Spleen (tissue), 11 donors: ENCODE measurements at regions not wholly inside any gene's neighbourhood (a gene's known extent, or its start where the extent isn't known, plus 50 kb on each side); places are given as distances from the start of the nearest gene placed in this dataset.

Source experiments
- DNase-seq: peaks from one replicate; pipeline ENCODE4 v3.0.0-alpha.2; 2020
- H3K27ac ChIP-seq, 8 donors: fragments of 200-600 bp; sonication (generic) in 7 of 8; 1 replicate in 4 of 8; 2 replicates in 4 of 8; pipeline versions ENCODE4 v1.5.0 to v1.8.0; 2016 to 2021; ENCODE audit warnings: inconsistent platforms in 4 of 8, mild to moderate bottlenecking in 4 of 8, moderate library complexity in 1 of 8
- H3K27me3 ChIP-seq, 7 donors: fragments of 200-600 bp; sonication (generic) in 6 of 7; replicated peaks in 1 of 7; 1 replicate in 4 of 7; 2 replicates in 3 of 7; pipeline versions ENCODE4 v1.5.0 to v1.8.0; 2016 to 2021; ENCODE audit warnings: inconsistent platforms in 3 of 7, mild to moderate bottlenecking in 1 of 7
- H3K36me3 ChIP-seq, 6 donors: fragments of 200-600 bp; sonication (generic) in 5 of 6; 1 replicate in 4 of 6; 2 replicates in 2 of 6; pipeline versions ENCODE4 v1.5.0 to v1.8.0; 2016 to 2021; ENCODE audit warnings: inconsistent platforms in 2 of 6
- H3K4me1 ChIP-seq, 6 donors: fragments of 200-600 bp; sonication (generic) in 5 of 6; 1 replicate in 3 of 6; 2 replicates in 3 of 6; pipeline versions ENCODE4 v1.5.0 to v1.8.0; 2016 to 2021; ENCODE audit warnings: inconsistent platforms in 3 of 6
- H3K4me3 ChIP-seq, 8 donors: fragments of 200-600 bp; sonication (generic) in 7 of 8; 1 replicate in 4 of 8; 2 replicates in 4 of 8; pipeline versions ENCODE4 v1.5.0 to v1.8.0; 2016 to 2021; ENCODE audit warnings: inconsistent platforms in 4 of 8, mild to moderate bottlenecking in 4 of 8, moderate library complexity in 2 of 8
- H3K9me3 ChIP-seq, 8 donors: fragments of 200-600 bp; sonication (generic) in 7 of 8; 1 replicate in 4 of 8; 2 replicates in 4 of 8; pipeline versions ENCODE4 v1.5.0 to v1.8.0; 2016 to 2021; ENCODE audit warnings: inconsistent platforms in 4 of 8
- POLR2A ChIP-seq, 3 donors: fragments of 450-650 bp; IDR thresholded peaks; one replicate each; pipeline ENCODE4 v1.5.1; 2017; ENCODE audit warnings: antibody characterized with exemption in 3 of 3, mild to moderate bottlenecking in 1 of 3
- POLR2AphosphoS5 ChIP-seq, 3 donors: sonication (generic); formaldehyde crosslinking; IDR thresholded peaks; one replicate each; pipeline ENCODE4 v1.5.1; 2017; ENCODE audit warnings: antibody characterized with exemption in 3 of 3
- WGBS, 5 donors: extraction: QIAGEN DNeasy Blood & Tissue Kit in 3 of 5; methylation state at CpG; one replicate each; pipeline versions ENCODE4 v1.1.5 to v1.1.7; 2013 to 2018; 5-methylcytosine and 5-hydroxymethylcytosine counted together
- intact Hi-C: fragments of 100-400 bp; cut with DNase I; formaldehyde crosslinking; loops from one replicate; pipeline ENCODE4 v1.15.0; 2023; ENCODE audit warnings: low total_unique reads
- TF ChIP-seq, protein P1 (sequence below), 11 experiments: fragments of 200-600 bp in 7 of 11; fragments of 450-650 bp in 4 of 11; sonication (generic) in 4 of 11; IDR thresholded peaks in 8 of 11; conservative IDR thresholded peaks in 3 of 11; 1 replicate in 7 of 11; 2 replicates in 4 of 11; pipeline versions ENCODE4 v1.4.0 to v1.8.0; 2016 to 2021; ENCODE audit warnings: antibody characterized with exemption in 11 of 11, inconsistent platforms in 4 of 11, mild to moderate bottlenecking in 1 of 11
- donor health status: healthy with polysubstance abuse.
- donor health status: DM: no; HTN: no; CAD: no; lungs with moderate emphysema.
- donor health status: DM: no; HTN: no; CAD: no.
- donor health status: Bipolar disorder and iron deficiency.
- donor health status: healthy.
- donor health status: DM: no; HTN: no; CAD: no.
- donor health status: DM: yes; HTN: yes; CAD: no.

- Histone ChIP-seq H3K36me3 (no peaks in the 10 kb centered on the region), H3K4me3 (no peak overlapping the region), H3K27ac (peak overlapping the region in 5 of 8 donors; percentile 28 to 58 (median 46)), H3K4me1 (no peaks in the 10 kb centered on the region), H3K9me3 (no peaks in the 10 kb centered on the region), H3K27me3 (no peaks in the 10 kb centered on the region)
- DNase-seq, result no peak
- TF ChIP-seq POLR2A (IDR thresholded peaks at IDR 0.05) (no peak), POLR2AphosphoS5 (IDR thresholded peaks at IDR 0.05) (no peak)
- TF ChIP-seq, protein P1, sequence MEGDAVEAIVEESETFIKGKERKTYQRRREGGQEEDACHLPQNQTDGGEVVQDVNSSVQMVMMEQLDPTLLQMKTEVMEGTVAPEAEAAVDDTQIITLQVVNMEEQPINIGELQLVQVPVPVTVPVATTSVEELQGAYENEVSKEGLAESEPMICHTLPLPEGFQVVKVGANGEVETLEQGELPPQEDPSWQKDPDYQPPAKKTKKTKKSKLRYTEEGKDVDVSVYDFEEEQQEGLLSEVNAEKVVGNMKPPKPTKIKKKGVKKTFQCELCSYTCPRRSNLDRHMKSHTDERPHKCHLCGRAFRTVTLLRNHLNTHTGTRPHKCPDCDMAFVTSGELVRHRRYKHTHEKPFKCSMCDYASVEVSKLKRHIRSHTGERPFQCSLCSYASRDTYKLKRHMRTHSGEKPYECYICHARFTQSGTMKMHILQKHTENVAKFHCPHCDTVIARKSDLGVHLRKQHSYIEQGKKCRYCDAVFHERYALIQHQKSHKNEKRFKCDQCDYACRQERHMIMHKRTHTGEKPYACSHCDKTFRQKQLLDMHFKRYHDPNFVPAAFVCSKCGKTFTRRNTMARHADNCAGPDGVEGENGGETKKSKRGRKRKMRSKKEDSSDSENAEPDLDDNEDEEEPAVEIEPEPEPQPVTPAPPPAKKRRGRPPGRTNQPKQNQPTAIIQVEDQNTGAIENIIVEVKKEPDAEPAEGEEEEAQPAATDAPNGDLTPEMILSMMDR (IDR thresholded peaks at IDR 0.05 in 8 of 11, conservative IDR thresholded peaks at IDR 0.05 in 3 of 11), result no peak
- intact Hi-C loops, result no loop called here
- 75 to 96% (median 88%) methylated on average over 1 of the region's 1 CpG for WGBS, 5 donors
Observed at GRCh38 chr5:67695369-67695768, 498.8 kb upstream of the CD180 start.

DNA sequence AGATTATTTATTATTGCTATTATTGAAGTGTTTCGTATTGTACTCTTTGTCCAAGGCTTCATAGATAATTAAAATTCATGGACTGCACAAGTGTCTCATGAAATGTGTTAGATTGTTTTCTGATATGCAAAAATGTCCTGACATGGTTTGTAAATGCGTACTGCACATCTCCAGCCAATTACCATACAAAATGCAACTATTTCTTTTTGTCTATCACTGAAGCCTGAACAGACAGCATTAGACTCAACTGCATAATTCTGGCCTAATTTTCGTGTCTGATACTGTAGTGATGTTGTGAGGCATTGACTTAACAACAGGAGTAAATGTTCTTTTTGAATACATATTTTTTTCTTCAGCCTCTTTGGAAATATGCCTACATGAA is 498.2 kb upstream of the CD180 start:
- DNase-seq, result no peak
- Histone ChIP-seq H3K27me3 (no peaks in the 10 kb centered on the region), H3K4me1 (no peaks in the 10 kb centered on the region), H3K27ac (peak overlapping the region in 5 of 8 donors; percentile 28 to 58 (median 46)), H3K36me3 (no peaks in the 10 kb centered on the region), H3K9me3 (no peaks in the 10 kb centered on the region), H3K4me3 (no peak overlapping the region)
- TF ChIP-seq POLR2AphosphoS5 (IDR thresholded peaks at IDR 0.05), result no peak
- no peak for TF ChIP-seq POLR2A (IDR thresholded peaks at IDR 0.05)
- TF ChIP-seq, protein P1 (IDR thresholded peaks at IDR 0.05 in 8 of 11, conservative IDR thresholded peaks at IDR 0.05 in 3 of 11), result no peak
- WGBS, 5 donors, result 68 to 84% (median 77%) methylated on average over 3 of the region's 3 CpGs
- intact Hi-C loops, result no loop called here

DNA sequence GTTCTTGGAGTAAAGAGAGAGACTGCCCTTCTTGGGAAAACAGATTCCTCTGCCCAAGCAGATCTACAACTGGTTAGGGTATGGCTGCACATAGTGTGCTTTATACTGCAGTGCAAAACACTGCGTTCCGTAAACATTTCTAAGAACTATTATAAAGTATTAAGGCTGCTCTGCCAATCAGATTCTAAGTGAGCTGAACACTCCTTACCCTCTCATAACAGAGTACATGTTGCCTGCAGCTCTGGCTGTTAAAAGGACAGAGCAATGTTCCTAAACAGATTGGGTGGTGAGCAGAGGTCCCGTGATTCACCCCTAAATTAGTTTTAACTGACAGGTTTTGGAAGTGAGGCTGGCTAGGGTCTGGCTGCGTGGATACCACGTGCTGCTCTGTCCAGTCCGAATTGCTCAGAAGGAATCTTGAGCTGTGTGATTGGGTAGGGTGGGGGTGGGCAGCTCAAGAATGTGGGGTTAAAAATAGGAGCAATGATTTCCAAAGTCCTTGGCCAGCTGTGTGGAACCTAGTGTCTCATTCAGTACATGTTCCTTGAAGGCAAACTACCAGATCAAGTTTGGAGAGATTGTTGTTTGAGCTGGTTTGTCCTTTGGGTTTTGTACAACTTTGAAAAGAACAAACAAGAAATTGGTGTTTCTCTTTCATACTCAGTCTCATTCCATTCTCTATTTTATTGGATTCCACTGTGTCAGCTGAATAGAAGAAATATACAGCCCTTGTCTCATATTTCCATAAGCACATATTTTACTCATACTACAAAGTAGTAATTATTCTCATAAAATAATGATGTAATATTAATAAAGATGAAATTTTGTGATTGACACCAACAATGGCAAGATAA is 497.6 kb upstream of the CD180 start:
- TF ChIP-seq, protein P1 (IDR thresholded peaks at IDR 0.05 in 8 of 11, conservative IDR thresholded peaks at IDR 0.05 in 3 of 11), result no peak
- TF ChIP-seq POLR2AphosphoS5 (IDR thresholded peaks at IDR 0.05) (peak in 1 of 3 donors; percentile 36), POLR2A (IDR thresholded peaks at IDR 0.05) (no peak)
- Histone ChIP-seq H3K9me3 (no peaks in the 10 kb centered on the region), H3K27ac (peak overlapping the region in 5 of 8 donors; percentile 28 to 73 (median 58)), H3K36me3 (no peaks in the 10 kb centered on the region), H3K4me1 (no peaks in the 10 kb centered on the region), H3K27me3 (no peaks in the 10 kb centered on the region), H3K4me3 (no peak overlapping the region)
- intact Hi-C loops, result no loop called here
- 67 to 91% (median 79%) methylated on average over 6 of the region's 6 CpGs for WGBS, 5 donors
- no peak for DNase-seq

GRCh38 chr5:67686746-67687145 is 490.1 kb upstream of the CD180 start:
- intact Hi-C loops, result no loop called here
- DNase-seq, result no peak
- no peak for TF ChIP-seq POLR2AphosphoS5 (IDR thresholded peaks at IDR 0.05)
- TF ChIP-seq, protein P1 (IDR thresholded peaks at IDR 0.05 in 8 of 11, conservative IDR thresholded peaks at IDR 0.05 in 3 of 11), result no peak
- TF ChIP-seq POLR2A (IDR thresholded peaks at IDR 0.05), result no peak
- Histone ChIP-seq H3K4me3 (no peak overlapping the region), H3K9me3 (peaks cover 0 to 5% (median 0%) of the 10 kb centered on the region in 8 donors), H3K27me3 (no peaks in the 10 kb centered on the region), H3K27ac (no peak overlapping the region), H3K36me3 (no peaks in the 10 kb centered on the region), H3K4me1 (no peaks in the 10 kb centered on the region)
- 75 to 95% (median 85%) methylated on average over 1 of the region's 1 CpG for WGBS, 5 donors
